LNCaP clone FGC (cell line): ENCODE measurements at regions not wholly inside any gene's neighbourhood (a gene's known extent, or its start where the extent isn't known, plus 50 kb on each side); places are given as distances from the start of the nearest gene placed in this dataset.

Experiments used
- DNase-seq: peaks from one replicate; pipeline ENCODE4 v3.0.0-alpha.2; 2011; ENCODE audit warnings: low read depth
- H3K4me3 ChIP-seq: 2 replicates; pipeline ENCODE4 v1.5.1; 2011; ENCODE audit warnings: mild to moderate bottlenecking, low read depth, low read length, control low read depth
- CTCF ChIP-seq: IDR thresholded peaks from 2 replicates; pipeline ENCODE4 v1.5.1; 2012; ENCODE audit warnings: mild to moderate bottlenecking; ENCODE audit not compliant: control insufficient read depth, insufficient read depth; ENCODE audit errors: extremely low read depth

- TF ChIP-seq CTCF = no peak
- H3K4me3 ChIP-seq = no peak overlapping the region
- DNase-seq = no peak
Measured at GRCh38 chr2:2842466-2842865, 511.4 kb upstream of the MYT1L start.

GRCh38 chr2:2840681-2841300, 509.7 kb upstream of the MYT1L start:
- H3K4me3 ChIP-seq = no peak overlapping the region
- DNase-seq = no peak

GRCh38 chr2:2839782-2840531, 508.9 kb upstream of the MYT1L start:
- H3K4me3 ChIP-seq = no peak overlapping the region
- DNase-seq = no peak
- TF ChIP-seq CTCF = no peak

More at GRCh38 chr2:2840681-2841300, 509.7 kb upstream of the MYT1L start:
- TF ChIP-seq CTCF = no peak

GRCh38 chr2:2839393-2839781, 508.3 kb upstream of the MYT1L start:
- no peak overlapping the region for H3K4me3 ChIP-seq
- no peak for DNase-seq
- TF ChIP-seq CTCF = no peak

GRCh38 chr2:2838548-2838845, 507.4 kb upstream of the MYT1L start:
- DNase-seq = no peak
- no peak overlapping the region for H3K4me3 ChIP-seq
- TF ChIP-seq CTCF = no peak

- DNase-seq = no peak
- no peak overlapping the region for H3K4me3 ChIP-seq
- TF ChIP-seq CTCF = no peak
Measured at GRCh38 chr2:2837746-2838547, 506.9 kb upstream of the MYT1L start.
